Endothelial cell of umbilical vein (primary cell): ENCODE measurements at regions not wholly inside any gene's neighbourhood (a gene's known extent, or its start where the extent isn't known, plus 50 kb on each side); places are given as distances from the start of the nearest gene placed in this dataset.

Experiments
- BruUV-seq: library from RNA; stranded (reverse); fragments of 400-500 nt; replicated peaks from 2 replicates; lab custom pipeline; 2021; lab: Mats Ljungman, UMichigan
- CTCF ChIA-PET: fragments of 300-600, 350-600 bp; sonication (Branson Sonifier 250); formaldehyde crosslinking; loops from one replicate; lab custom pipeline; 2021; ENCODE audit warnings: antibody characterized with exemption, inconsistent platforms; lab: Charles Lee
- POLR2A ChIA-PET: fragments of 300-600, 350-600 bp; sonication (Branson Sonifier 250); formaldehyde crosslinking; loops from one replicate; lab custom pipeline; 2021; ENCODE audit warnings: antibody characterized with exemption, inconsistent platforms; lab: Charles Lee
- DNase-seq: peaks from one replicate; pipeline ENCODE4 v3.0.0-alpha.2; 2011; ENCODE audit warnings: low read depth, low spot score
- FAIRE-seq: peaks from 2 replicates; lab custom pipeline; 2011; peaks lifted over from hg19 to GRCh38; lab: Jason Lieb, UNC
- H2AFZ ChIP-seq: 2 replicates; pipeline ENCODE4 v1.6.0; 2012; ENCODE audit warnings: low read depth, low read length, control low read depth, inconsistent platforms
- H3K27ac ChIP-seq: 2 replicates; pipeline ENCODE4 v1.5.1; 2011; ENCODE audit warnings: low read depth, mild to moderate bottlenecking, control low read depth, low read length, moderate library complexity; ENCODE audit not compliant: insufficient read depth
- H3K27me3 ChIP-seq, 2 experiments: 2 replicates each; pipeline versions ENCODE4 v1.6.0 to v1.6.1; 2011; ENCODE audit warnings: low read length in 2 of 2, mixed read lengths in 1 of 2; ENCODE audit not compliant: control insufficient read depth in 2 of 2, insufficient read depth in 2 of 2
- H3K36me3 ChIP-seq, 2 experiments: 2 replicates in 1 of 2; 3 replicates in 1 of 2; pipeline ENCODE4 v1.5.1; 2011; ENCODE audit warnings: low read length in 2 of 2, mild to moderate bottlenecking in 1 of 2, moderate library complexity in 1 of 2; ENCODE audit not compliant: control insufficient read depth in 2 of 2, insufficient read depth in 2 of 2; ENCODE audit errors: extremely low read depth in 1 of 2
- H3K4me1 ChIP-seq: 3 replicates; pipeline ENCODE4 v1.5.1; 2011; ENCODE audit warnings: mild to moderate bottlenecking, low read length; ENCODE audit not compliant: control insufficient read depth, insufficient read depth; ENCODE audit errors: extremely low read depth
- H3K4me2 ChIP-seq: 2 replicates; pipeline ENCODE4 v1.6.1; 2011; ENCODE audit warnings: low read length, control low read depth, mixed read lengths; ENCODE audit not compliant: insufficient read depth
- H3K4me3 ChIP-seq, 3 experiments: fragments of 200-600 bp in 1 of 3; sonication (generic), shearing (Covaris generic) in 1 of 3; replicated peaks in 1 of 3; 2 replicates each; pipeline ENCODE4 v1.5.1; 2011 to 2016; ENCODE audit warnings: control low read depth in 3 of 3, low read length in 3 of 3, mild to moderate bottlenecking in 2 of 3, inconsistent platforms in 1 of 3, low read depth in 1 of 3, moderate library complexity in 1 of 3; ENCODE audit not compliant: insufficient read depth in 1 of 3
- H3K79me2 ChIP-seq: 2 replicates; pipeline ENCODE4 v1.6.0; 2012; ENCODE audit warnings: low read length, inconsistent platforms; ENCODE audit not compliant: control insufficient read depth, insufficient read depth
- H3K9ac ChIP-seq: replicated peaks from 2 replicates; pipeline ENCODE3; 2011; ENCODE audit warnings: low read length, control low read depth; ENCODE audit not compliant: insufficient read depth; ENCODE audit errors: extremely low read depth
- H3K9me1 ChIP-seq: replicated peaks from 3 replicates; pipeline ENCODE4 v1.6.0; 2011; ENCODE audit warnings: mild to moderate bottlenecking, low read length; ENCODE audit not compliant: control insufficient read depth, insufficient read depth; ENCODE audit errors: extremely low read depth
- H3K9me3 ChIP-seq: replicated peaks from 2 replicates; pipeline ENCODE4 v1.5.1; 2012; ENCODE audit warnings: low read length, inconsistent platforms; ENCODE audit not compliant: control insufficient read depth, insufficient read depth
- H4K20me1 ChIP-seq: replicated peaks from 2 replicates; pipeline ENCODE3; 2011; ENCODE audit warnings: mild to moderate bottlenecking, low read length; ENCODE audit not compliant: control insufficient read depth, insufficient read depth; ENCODE audit errors: extremely low read depth
- EZH2 ChIP-seq: IDR thresholded peaks from 2 replicates; pipeline ENCODE4 v1.6.1; 2012; ENCODE audit warnings: borderline replicate concordance, low read depth, mild to moderate bottlenecking, moderate library complexity, low read length, inconsistent platforms; ENCODE audit not compliant: severe bottlenecking
- FOS ChIP-seq: IDR thresholded peaks from 2 replicates; pipeline ENCODE4 v1.6.1; 2011; ENCODE audit warnings: mild to moderate bottlenecking, low read length, moderate library complexity, borderline replicate concordance; ENCODE audit not compliant: insufficient read depth
- GATA2 ChIP-seq: IDR thresholded peaks from 2 replicates; pipeline ENCODE4 v1.7.0; 2011; ENCODE audit warnings: low read depth, mild to moderate bottlenecking, moderate library complexity, mixed read lengths, low read length; ENCODE audit not compliant: insufficient read length, insufficient read depth
- JUN ChIP-seq: IDR thresholded peaks from 2 replicates; pipeline ENCODE4 v1.6.1; 2011; ENCODE audit warnings: borderline replicate concordance, low read depth; ENCODE audit not compliant: insufficient read length, insufficient read depth
- MYC ChIP-seq: IDR thresholded peaks from one replicate; pipeline ENCODE4 v1.6.1; 2011; ENCODE audit warnings: mild to moderate bottlenecking, low read depth, low read length
- POLR2A ChIP-seq: IDR thresholded peaks from 2 replicates; pipeline ENCODE4 v1.6.1; 2012; ENCODE audit warnings: low read depth, mild to moderate bottlenecking, control low read depth, low read length
- POLR2AphosphoS5 ChIP-seq: IDR thresholded peaks from 2 replicates; pipeline ENCODE4 v1.6.1; 2012; ENCODE audit warnings: low read depth, mild to moderate bottlenecking, control low read depth, low read length, moderate library complexity; ENCODE audit not compliant: insufficient read depth
- dilution Hi-C: fragments of 300-500 bp; cut with MboI; formaldehyde crosslinking; loops from one replicate; pipeline ENCODE4 v1.15.0; 2019; ENCODE audit warnings: low sequenced_read_pairs; ENCODE audit not compliant: extremely low pct_ligation_motif_present
- intact Hi-C: fragments of 100-400 bp; cut with micrococcal nuclease; formaldehyde crosslinking; loops from one replicate; pipeline ENCODE4 v1.10.0; 2022
- TF ChIP-seq, protein P1 (sequence below): IDR thresholded peaks from 2 replicates; pipeline ENCODE4 v1.6.1; 2011; ENCODE audit not compliant: insufficient read depth, insufficient read length

- Histone ChIP-seq H3K4me2 (no peak overlapping the region), H3K9me3 (no peaks in the 10 kb centered on the region), H3K27me3 (no peaks in the 10 kb centered on the region), H3K4me3 (no peak overlapping the region), H3K4me1 (no peaks in the 10 kb centered on the region), H3K36me3 (no peaks in the 10 kb centered on the region), H3K79me2 (no peaks in the 10 kb centered on the region), H3K9ac (no peak overlapping the region), H3K9me1 (no peaks in the 10 kb centered on the region), H4K20me1 (no peaks in the 10 kb centered on the region), H2AFZ (no peak overlapping the region), H3K27ac (no peak overlapping the region)
- BruUV-seq, result no TSS peak
- dilution Hi-C loops (no loop called here), intact Hi-C loops (no loop called here)
- DNase-seq (no peak), FAIRE-seq (no peak)
- POLR2A ChIA-PET, result no interaction called here
- TF ChIP-seq MYC, result no peak
- no peak for TF ChIP-seq POLR2AphosphoS5
- TF ChIP-seq JUN, result no peak
- TF ChIP-seq, protein P1, sequence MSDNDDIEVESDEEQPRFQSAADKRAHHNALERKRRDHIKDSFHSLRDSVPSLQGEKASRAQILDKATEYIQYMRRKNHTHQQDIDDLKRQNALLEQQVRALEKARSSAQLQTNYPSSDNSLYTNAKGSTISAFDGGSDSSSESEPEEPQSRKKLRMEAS, result no peak
- no peak for TF ChIP-seq EZH2
- no peak for TF ChIP-seq FOS
- TF ChIP-seq GATA2, result no peak
- TF ChIP-seq POLR2A, result no peak
- CTCF ChIA-PET, result interaction anchor here (1.0 kb wide), 1 partner anchor 481 kb away, joined by 3 read pairs; no protein-coding TSS in a partner anchor
These were observed 337.7 kb downstream of the C12orf75 start for GRCh38 chr12:105667973-105668743.
